ENCODE measurements at regions not wholly inside any gene's neighbourhood (a gene's known extent, or its start where the extent isn't known, plus 50 kb on each side); places are given as distances from the start of the nearest gene placed in this dataset.

DNA sequence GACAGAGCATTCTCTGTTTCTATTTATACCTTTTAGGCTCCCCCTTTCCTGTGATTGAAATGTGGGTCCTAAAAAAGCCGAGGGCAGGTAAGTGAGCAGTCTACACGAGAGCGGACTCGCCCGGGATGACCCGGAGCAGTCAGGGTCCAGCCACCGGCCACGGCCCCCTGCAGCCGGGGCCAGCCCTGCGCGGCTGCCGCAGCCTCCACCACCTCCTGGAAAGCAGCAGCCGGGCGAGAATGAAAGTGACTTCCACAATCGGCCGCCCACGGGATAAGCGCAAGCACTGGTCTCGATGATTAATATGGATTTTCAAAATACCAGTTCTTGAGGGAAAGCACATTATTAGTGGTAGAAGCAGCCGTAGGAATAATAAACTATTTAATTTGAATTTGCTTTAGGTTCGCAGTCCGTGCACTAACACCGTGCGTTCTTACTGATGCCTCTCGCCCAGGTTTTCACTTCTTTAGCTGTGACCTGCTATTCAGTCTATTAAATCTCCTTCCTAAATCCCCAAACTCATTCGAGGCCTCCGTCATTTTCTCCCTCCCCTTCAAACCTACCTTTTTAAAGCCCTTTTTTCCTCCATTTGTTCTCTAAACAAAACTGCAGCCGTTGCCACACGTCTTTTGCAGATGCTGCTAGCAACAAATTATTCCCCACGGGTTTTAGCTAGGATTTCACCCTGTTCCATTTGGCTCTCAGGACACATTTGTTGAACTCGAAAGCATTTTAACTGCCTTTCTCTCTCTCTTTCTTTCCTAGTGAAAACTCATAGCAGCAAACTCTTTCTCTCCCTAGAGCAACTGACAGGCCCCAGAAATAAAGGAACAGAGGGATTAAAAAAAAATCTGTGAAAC lies 1015.1 kb upstream of the PIK3C3 start:
- H3K9me3 ChIP-seq: no peaks in the 10 kb centered on the region
- H3K27me3 ChIP-seq (replicated peaks; ENCODE audit: insufficient read depth): no peaks in the 10 kb centered on the region
- peaks cover 0 to 5% of the 10 kb centered on the region in 2 donors for H3K4me1 ChIP-seq (ENCODE audit: control insufficient read depth in 1 of 2, low read depth in 2 of 2)
- H3K36me3 ChIP-seq: no peaks in the 10 kb centered on the region
- no peak for TF ChIP-seq CTCF (IDR thresholded peaks at IDR 0.05)
- H3K27ac ChIP-seq: no peak overlapping the region
- DNase-seq (ENCODE audit: low spot score): no peak
- H3K4me3 ChIP-seq: peak overlapping the region; percentile 62
- ATAC-seq (ENCODE audit: insufficient number of reproducible peaks, low FRiP score, low read depth): no peak

DNA sequence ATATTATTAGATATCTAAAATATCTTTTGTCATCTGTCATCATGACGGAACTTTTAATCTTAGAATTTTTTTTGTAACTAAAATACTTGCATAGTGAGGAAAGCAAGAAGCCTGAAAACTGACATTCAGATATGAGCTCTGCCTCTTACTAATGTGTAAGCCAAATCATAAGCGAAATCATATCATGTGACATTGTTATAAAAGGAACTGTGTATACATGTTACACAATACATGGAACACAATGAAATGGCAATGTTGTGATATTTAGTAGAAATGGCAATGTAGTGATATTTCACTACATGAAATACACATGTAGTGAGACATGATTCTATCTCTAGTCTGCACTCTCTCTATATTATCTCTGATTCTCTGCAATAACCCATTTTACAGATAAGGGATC lies 1016.4 kb upstream of the PIK3C3 start:
- Histone ChIP-seq H3K36me3 (no peaks in the 10 kb centered on the region), H3K9me3 (no peaks in the 10 kb centered on the region), H3K27me3 (replicated peaks; ENCODE audit: insufficient read depth) (no peaks in the 10 kb centered on the region), H3K4me3 (no peak overlapping the region), H3K4me1 (ENCODE audit: control insufficient read depth in 1 of 2, low read depth in 2 of 2) (peaks cover 0 to 5% of the 10 kb centered on the region in 2 donors), H3K27ac (no peak overlapping the region)
- DNase-seq (ENCODE audit: low spot score) (no peak), ATAC-seq (ENCODE audit: insufficient number of reproducible peaks, low FRiP score, low read depth) (no peak)
- no peak for TF ChIP-seq CTCF (IDR thresholded peaks at IDR 0.05)

GRCh38 chr18:40937386-40937785 lies 1017.6 kb upstream of the PIK3C3 start:
- Histone ChIP-seq H3K4me1 (ENCODE audit: control insufficient read depth in 1 of 2, low read depth in 2 of 2) (peaks cover 0 to 5% of the 10 kb centered on the region in 2 donors), H3K27me3 (replicated peaks; ENCODE audit: insufficient read depth) (no peaks in the 10 kb centered on the region), H3K27ac (no peak overlapping the region), H3K4me3 (no peak overlapping the region), H3K9me3 (no peaks in the 10 kb centered on the region), H3K36me3 (no peaks in the 10 kb centered on the region)
- TF ChIP-seq CTCF (IDR thresholded peaks at IDR 0.05): no peak
- ATAC-seq (ENCODE audit: insufficient number of reproducible peaks, low FRiP score, low read depth) (no peak), DNase-seq (ENCODE audit: low spot score) (no peak)

GRCh38 chr18:40935423-40935822 lies 1019.6 kb upstream of the PIK3C3 start:
- Histone ChIP-seq H3K27me3 (replicated peaks; ENCODE audit: insufficient read depth) (no peaks in the 10 kb centered on the region), H3K9me3 (no peaks in the 10 kb centered on the region), H3K4me1 (ENCODE audit: control insufficient read depth in 1 of 2, low read depth in 2 of 2) (peaks cover 0 to 3% of the 10 kb centered on the region in 2 donors), H3K36me3 (no peaks in the 10 kb centered on the region), H3K4me3 (no peak overlapping the region), H3K27ac (no peak overlapping the region)
- no peak for TF ChIP-seq CTCF (IDR thresholded peaks at IDR 0.05)
- no peak for ATAC-seq (ENCODE audit: insufficient number of reproducible peaks, low FRiP score, low read depth)
- DNase-seq (ENCODE audit: low spot score): no peak

GRCh38 chr18:40932862-40933261 lies 1022.2 kb upstream of the PIK3C3 start:
- Histone ChIP-seq H3K27ac (no peak overlapping the region), H3K27me3 (replicated peaks; ENCODE audit: insufficient read depth) (no peaks in the 10 kb centered on the region), H3K4me1 (ENCODE audit: control insufficient read depth in 1 of 2, low read depth in 2 of 2) (no peaks in the 10 kb centered on the region), H3K4me3 (no peak overlapping the region), H3K36me3 (no peaks in the 10 kb centered on the region), H3K9me3 (no peaks in the 10 kb centered on the region)
- no peak for TF ChIP-seq CTCF (IDR thresholded peaks at IDR 0.05)
- ATAC-seq (ENCODE audit: insufficient number of reproducible peaks, low FRiP score, low read depth) (no peak), DNase-seq (ENCODE audit: low spot score) (no peak)
